T-helper 22 cell (primary cell): ENCODE measurements at regions not wholly inside any gene's neighbourhood (a gene's known extent, or its start where the extent isn't known, plus 50 kb on each side); places are given as distances from the start of the nearest gene placed in this dataset.

Experiments used
- DNase-seq: peaks from one replicate; pipeline ENCODE4 v3.0.0-alpha.2; 2020; ENCODE audit warnings: low read depth

DNA sequence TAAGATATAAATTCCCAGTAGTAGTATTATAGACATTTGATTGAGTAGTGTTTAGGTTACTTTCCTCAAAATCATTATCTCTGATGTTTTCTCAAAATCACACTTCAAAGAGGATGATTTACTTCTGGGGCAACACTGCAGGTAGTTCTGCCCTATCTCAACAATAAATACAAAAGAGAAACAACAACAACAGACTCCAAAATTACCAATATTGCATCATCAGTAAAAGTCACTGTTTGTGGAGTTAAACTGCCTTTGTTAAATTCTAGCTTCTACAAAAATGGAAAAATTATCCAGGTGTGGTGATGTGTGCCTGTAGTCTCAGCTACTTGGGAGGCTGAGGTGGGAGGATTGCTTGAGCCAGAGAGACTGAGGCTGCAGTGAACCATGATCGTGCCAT, 637.6 kb upstream of the ZNF608 start:
- DNase-seq, result no peak

GRCh38 chr5:125390326-125390725, 643.9 kb upstream of the ZNF608 start:
- DNase-seq, result no peak

- DNase-seq, result no peak
Measured at GRCh38 chr5:125393221-125393815, 646.9 kb upstream of the ZNF608 start.

GRCh38 chr5:125394661-125395280, 648.3 kb upstream of the ZNF608 start:
- DNase-seq, result no peak

- no peak for DNase-seq
Measured at GRCh38 chr5:125396462-125396861, 650.0 kb upstream of the ZNF608 start.

DNA sequence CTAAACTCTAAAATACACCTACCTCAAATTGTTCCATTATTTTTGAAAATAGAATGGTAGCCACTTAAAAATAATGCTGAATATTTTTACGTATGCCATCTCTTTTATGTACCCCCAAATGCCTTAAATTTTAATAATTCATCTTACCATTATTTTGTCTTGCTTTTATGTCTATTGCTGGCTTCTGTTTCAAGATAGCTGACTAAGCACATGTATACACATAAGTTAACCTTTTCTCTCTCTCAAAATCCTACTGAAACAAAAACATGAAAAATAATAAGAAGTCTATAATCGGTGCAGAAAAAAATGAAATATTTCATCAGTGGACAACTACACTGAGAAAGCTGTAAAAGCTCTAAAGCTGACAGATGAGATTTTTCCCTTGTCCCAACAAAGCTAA, 652.0 kb upstream of the ZNF608 start:
- DNase-seq, result no peak

GRCh38 chr5:125399885-125400284, 653.4 kb upstream of the ZNF608 start:
- DNase-seq, result no peak

- DNase-seq, result no peak
Measured at GRCh38 chr5:125401724-125402622, 655.5 kb upstream of the ZNF608 start.

DNA sequence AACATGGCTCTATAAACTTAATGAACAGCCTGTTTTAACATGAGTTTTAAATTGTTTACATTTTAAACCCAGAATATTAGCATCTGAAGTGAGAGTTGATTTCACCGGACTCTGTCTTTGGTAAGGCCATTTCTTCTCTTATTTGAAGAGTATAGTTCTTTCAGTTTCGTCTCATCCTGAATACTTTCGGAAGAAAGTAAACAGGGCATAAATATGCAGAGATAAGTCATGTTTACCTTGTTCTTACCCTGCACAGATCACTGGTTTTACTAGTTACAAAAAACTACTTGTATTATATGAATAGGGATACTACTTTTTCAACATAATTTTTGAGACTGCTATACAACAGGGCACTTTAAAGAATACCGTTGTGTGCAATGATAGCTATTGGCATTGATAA, 656.3 kb upstream of the ZNF608 start:
- DNase-seq, result no peak

DNA sequence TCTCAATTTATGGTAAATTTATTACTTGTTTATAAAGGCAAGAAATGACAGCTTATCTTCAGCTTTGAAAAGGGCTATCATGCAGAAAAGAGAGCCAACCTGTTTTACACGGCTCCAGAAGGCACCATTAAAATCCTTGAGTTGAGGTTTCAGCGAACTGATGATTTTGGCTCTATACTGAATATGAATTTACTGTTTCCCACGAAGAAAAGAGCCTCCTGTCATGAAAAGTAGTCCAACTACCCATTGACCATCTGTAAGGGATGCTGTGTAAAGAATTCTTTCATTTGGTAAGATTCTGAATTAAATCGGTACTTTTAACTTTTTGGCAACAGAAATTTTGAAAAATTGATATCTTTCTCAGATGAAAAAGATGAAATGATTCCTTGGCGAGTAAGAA, 657.6 kb upstream of the ZNF608 start:
- no peak for DNase-seq

DNA sequence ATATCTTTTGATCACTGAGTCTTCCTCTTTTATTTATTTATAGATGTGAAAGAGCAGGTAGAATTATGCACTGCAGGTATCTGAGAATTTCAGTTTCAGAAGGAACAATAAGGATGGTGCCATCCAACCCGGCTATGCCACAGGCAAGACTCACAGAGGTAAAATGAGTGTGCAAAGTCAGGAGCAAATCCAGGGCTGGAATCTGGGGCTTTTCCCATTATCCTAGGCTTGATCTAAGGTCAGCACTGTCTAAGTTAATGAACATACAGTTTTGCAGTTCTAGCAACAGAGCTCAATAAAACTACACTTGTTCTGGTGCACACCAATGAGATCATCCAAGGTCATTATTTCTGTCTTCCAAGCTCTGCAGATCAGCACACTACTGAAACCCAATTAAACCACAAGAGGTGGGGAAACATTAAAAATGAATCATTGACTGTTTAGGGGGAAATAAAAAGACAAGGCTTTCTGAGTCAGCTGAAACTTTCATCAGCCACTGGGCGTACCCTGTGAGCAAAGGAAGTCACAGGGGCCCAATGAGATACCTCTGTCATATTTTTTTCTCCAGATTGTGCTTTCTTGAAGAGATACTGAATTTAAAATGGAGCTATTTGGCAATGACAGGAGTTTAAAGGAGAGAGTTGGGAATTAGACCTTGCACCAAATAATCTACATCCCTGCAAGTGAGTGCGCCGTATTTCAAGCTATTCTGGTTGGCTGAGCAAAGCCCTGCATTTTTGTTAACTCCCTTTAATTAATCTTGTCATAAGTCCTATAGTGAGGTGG, 662.2 kb upstream of the ZNF608 start:
- no peak for DNase-seq

DNA sequence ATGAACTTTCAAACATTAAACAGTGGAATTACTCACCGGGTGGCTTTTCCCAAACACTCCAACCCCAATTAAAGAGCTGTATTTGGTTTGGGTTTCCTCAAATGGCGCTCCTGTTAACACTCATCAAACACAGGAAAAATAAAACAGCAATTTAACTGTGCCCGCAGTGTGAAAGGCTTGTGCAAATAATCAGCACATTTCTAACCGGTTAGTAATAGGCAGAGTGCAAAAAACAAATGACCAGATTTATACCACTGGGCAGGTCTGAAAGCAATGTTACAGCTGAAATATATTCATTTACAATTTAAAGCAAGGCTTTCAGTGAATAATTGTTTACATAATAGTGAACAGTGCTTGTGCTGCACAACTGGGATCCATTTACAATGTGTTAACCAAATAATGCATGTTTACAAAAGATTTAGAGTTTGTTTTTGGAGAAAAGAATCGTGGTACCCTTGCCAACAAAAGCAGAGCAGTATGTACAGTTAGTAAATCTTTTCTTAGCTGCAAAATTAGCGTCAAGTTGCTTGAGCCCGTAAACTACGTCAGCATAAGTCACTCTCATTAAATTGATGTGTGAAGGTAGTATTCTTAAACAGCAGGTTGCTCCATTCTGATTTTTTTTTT, 662.9 kb upstream of the ZNF608 start:
- no peak for DNase-seq

GRCh38 chr5:125409861-125410536, 663.6 kb upstream of the ZNF608 start:
- DNase-seq, result no peak

- no peak for DNase-seq
Measured at GRCh38 chr5:125410537-125411070, 664.2 kb upstream of the ZNF608 start.

DNA sequence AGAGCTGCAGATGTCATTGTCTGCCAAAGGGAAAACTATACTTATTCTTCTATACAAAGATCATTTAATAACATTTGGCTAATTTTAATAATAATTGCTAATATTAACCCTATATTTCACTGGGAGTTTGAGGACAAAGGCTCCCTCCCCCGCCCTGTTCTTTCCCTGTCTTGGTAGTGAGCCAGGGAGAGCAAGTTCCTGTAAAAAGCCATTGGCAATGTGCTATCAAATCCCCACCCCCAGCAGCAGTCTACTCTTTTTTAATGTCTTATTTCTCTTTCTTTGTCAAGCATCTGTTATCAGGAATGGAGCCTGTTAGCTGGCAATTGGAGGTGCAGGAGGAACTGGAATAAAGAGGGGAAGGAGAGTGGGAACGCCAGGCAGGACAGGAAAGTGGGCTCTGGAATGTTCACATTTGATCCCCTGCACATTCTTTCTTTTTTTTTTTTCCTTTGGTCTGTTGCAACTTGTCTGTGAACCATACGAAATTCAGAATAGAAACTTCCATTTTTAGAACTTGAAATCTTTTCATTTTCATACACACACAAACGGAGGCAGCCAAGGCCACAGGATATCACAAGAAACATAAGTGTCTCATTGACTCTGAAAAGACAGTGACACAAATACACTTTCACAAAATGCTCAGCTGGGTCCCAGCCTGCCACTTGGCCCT, 664.8 kb upstream of the ZNF608 start:
- no peak for DNase-seq

DNA sequence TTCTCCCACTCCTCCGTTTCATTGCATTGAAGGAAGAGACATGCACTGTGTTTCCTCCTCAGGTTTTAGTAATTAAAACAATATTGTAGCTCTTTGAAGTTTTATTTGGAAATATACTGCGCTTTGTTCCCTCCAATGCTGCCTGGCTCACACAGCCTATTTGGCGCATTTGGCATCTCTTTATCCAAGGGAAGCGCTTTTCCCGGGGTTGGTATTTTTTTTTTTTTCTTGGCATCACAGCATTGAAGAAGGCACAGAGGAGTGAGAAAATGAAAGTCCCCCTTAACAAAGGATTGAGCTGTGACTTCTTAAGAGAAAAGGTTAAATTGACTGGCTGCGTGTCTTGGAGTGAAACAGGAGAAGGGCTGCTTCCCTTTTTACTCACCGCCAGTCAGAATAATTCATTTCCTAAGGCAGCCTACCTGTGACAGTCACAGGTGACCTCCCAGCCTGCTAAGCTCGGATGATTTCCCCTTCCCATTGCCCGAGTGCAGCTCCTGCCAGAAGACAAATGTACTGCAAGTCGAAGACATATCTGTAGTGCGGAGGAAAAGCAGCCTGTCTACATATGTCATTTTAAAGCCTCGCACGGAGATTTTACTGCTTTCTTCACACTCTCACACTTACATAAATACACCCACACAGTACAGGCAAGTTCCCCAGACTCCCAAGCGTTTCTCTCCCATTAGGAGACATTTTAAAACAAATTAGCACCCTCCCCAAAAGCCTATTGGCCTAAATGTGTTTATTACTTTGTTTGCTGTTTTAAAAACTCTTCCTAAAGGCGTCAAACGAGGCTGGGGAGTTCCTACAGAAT, 665.5 kb upstream of the ZNF608 start:
- DNase-seq, result no peak

- DNase-seq, result no peak
Measured at GRCh38 chr5:125412561-125413495, 666.4 kb upstream of the ZNF608 start.

GRCh38 chr5:125413496-125414274, 667.2 kb upstream of the ZNF608 start:
- DNase-seq, result no peak
